WTC11 (cell line): ENCODE measurements at regions not wholly inside any gene's neighbourhood (a gene's known extent, or its start where the extent isn't known, plus 50 kb on each side); places are given as distances from the start of the nearest gene placed in this dataset.
"Not testable (repeated sequence)": the region's sequence is repeated elsewhere in the genome, so short reads cannot be mapped to it uniquely, and the experiment has no call there.

Experiments
- ATAC-seq: fragments of 200-7000 bp; cut with Tn5 transposase; 2 replicates; pipeline ENCODE4 v1.10.0; 2021; ENCODE audit warnings: mild to moderate bottlenecking, moderate library complexity
- CTCF ChIA-PET: fragments of 300-600 bp; sonication (Branson Sonifier 250); formaldehyde crosslinking; loops from one replicate; lab custom pipeline; 2021; ENCODE audit warnings: antibody characterized with exemption; lab: Charles Lee
- POLR2A ChIA-PET: fragments of 350-600 bp; sonication (Branson Sonifier 250); formaldehyde crosslinking; loops from one replicate; lab custom pipeline; 2021; ENCODE audit warnings: antibody characterized with exemption; lab: Charles Lee
- DNase-seq: peaks from one replicate; pipeline ENCODE4 v3.0.0; 2021; ENCODE audit warnings: low spot score
- H3K27ac Mint-ChIP-seq: 2 replicates; pipeline ENCODE4 v1.8.0; 2021; ENCODE audit warnings: mixed read lengths
- H3K27me3 Mint-ChIP-seq: 2 replicates; pipeline ENCODE4 v1.8.0; 2021; ENCODE audit warnings: low read depth, mild to moderate bottlenecking, moderate library complexity, mixed read lengths
- H3K36me3 Mint-ChIP-seq: 2 replicates; pipeline ENCODE4 v1.8.0; 2021; ENCODE audit warnings: mixed read lengths
- H3K4me1 Mint-ChIP-seq: 2 replicates; pipeline ENCODE4 v1.8.0; 2022; ENCODE audit warnings: mixed read lengths
- H3K4me3 Mint-ChIP-seq: 2 replicates; pipeline ENCODE4 v1.8.0; 2021; ENCODE audit warnings: mild to moderate bottlenecking, moderate library complexity, mixed read lengths
- H3K9me3 Mint-ChIP-seq: 2 replicates; pipeline ENCODE4 v1.8.0; 2021; ENCODE audit warnings: mixed read lengths
- AFF4 ChIP-seq: sonication (generic); formaldehyde crosslinking; IDR thresholded peaks from 2 replicates; pipeline ENCODE4 v1.8.1; 2023; ENCODE audit warnings: mild to moderate bottlenecking, missing genetic modification reagents, borderline replicate concordance
- AR ChIP-seq: fragments of 250-450 bp; sonication (Bioruptor Pico); IDR thresholded peaks from 2 replicates; pipeline ENCODE4 v1.9.0; 2021; ENCODE audit warnings: mild to moderate bottlenecking
- ATF6 ChIP-seq: sonication (generic); formaldehyde crosslinking; IDR thresholded peaks from 2 replicates; pipeline ENCODE4 v1.8.1; 2023; ENCODE audit warnings: mild to moderate bottlenecking, missing genetic modification reagents
- CREB1 ChIP-seq: sonication (generic); formaldehyde crosslinking; IDR thresholded peaks from 2 replicates; pipeline ENCODE4 v1.8.0; 2023; ENCODE audit warnings: mild to moderate bottlenecking, missing genetic modification reagents
- FOXJ3 ChIP-seq: sonication (generic); formaldehyde crosslinking; IDR thresholded peaks from 2 replicates; pipeline ENCODE4 v1.9.0; 2021; ENCODE audit warnings: missing genetic modification reagents, mild to moderate bottlenecking, borderline replicate concordance
- IRF1 ChIP-seq: sonication (generic); formaldehyde crosslinking; IDR thresholded peaks from 2 replicates; pipeline ENCODE4 v1.8.0; 2023; ENCODE audit warnings: missing genetic modification reagents
- NFYB ChIP-seq: sonication (generic); formaldehyde crosslinking; conservative IDR thresholded peaks from 2 replicates; pipeline ENCODE4 v1.8.0; 2022; ENCODE audit warnings: low read depth, missing genetic modification reagents
- NR3C1 ChIP-seq: sonication (generic); formaldehyde crosslinking; conservative IDR thresholded peaks from 2 replicates; pipeline ENCODE4 v1.8.1; 2023; ENCODE audit warnings: low read depth, mild to moderate bottlenecking, missing genetic modification reagents
- SMAD3 ChIP-seq: sonication (generic); formaldehyde crosslinking; IDR thresholded peaks from 2 replicates; pipeline ENCODE4 v1.8.0; 2022; ENCODE audit warnings: missing genetic modification reagents, mild to moderate bottlenecking, borderline replicate concordance
- TCF7 ChIP-seq: sonication (generic); formaldehyde crosslinking; IDR thresholded peaks from 2 replicates; pipeline ENCODE4 v1.8.0; 2022; ENCODE audit warnings: mild to moderate bottlenecking, low read depth, missing genetic modification reagents, moderate library complexity
- TEAD4 ChIP-seq: sonication (generic); formaldehyde crosslinking; IDR thresholded peaks from 2 replicates; pipeline ENCODE4 v1.8.0; 2022; ENCODE audit warnings: mild to moderate bottlenecking, missing genetic modification reagents
- USF2 ChIP-seq: sonication (generic); formaldehyde crosslinking; IDR thresholded peaks from 2 replicates; pipeline ENCODE4 v1.8.1; 2023; ENCODE audit warnings: mild to moderate bottlenecking, missing genetic modification reagents, moderate library complexity
- ZNF671 ChIP-seq: fragments of 250-450 bp; sonication (Bioruptor Pico); IDR thresholded peaks from 2 replicates; pipeline ENCODE4 v1.8.0; 2021; ENCODE audit warnings: mild to moderate bottlenecking

GRCh38 chr2:89829828-89830227 lies 1138.4 kb downstream of the RPIA start (continued):
- no peak for TF ChIP-seq TCF7
- TF ChIP-seq CREB1 (CRISPR knock-in tag), result no peak

GRCh38 chr2:89830341-89831218 lies 1139.1 kb downstream of the RPIA start:
- H3K4me3 Mint-ChIP-seq, POLR2A ChIA-PET, H3K27ac Mint-ChIP-seq, CTCF ChIA-PET, H3K4me1 Mint-ChIP-seq, H3K36me3 Mint-ChIP-seq, H3K9me3 Mint-ChIP-seq, DNase-seq: not testable (repeated sequence)
- H3K27me3 Mint-ChIP-seq, result peaks cover 27% of the 10 kb centered on the region
- peak; percentile 24 for ATAC-seq

- ChIA-PET POLR2A (no interaction called here), CTCF (no interaction called here)
- peaks cover 18% of the 10 kb centered on the region; the same call in 1 of the 2 replicates for H3K36me3 Mint-ChIP-seq
- TF ChIP-seq ZNF671, result no peak
- TF ChIP-seq IRF1 (CRISPR knock-in tag), result no peak
- no peak for TF ChIP-seq ATF6 (CRISPR knock-in tag)
- no peak for TF ChIP-seq NFYB (CRISPR knock-in tag)
- TF ChIP-seq SMAD3, result no peak
- no peak for TF ChIP-seq FOXJ3 (CRISPR knock-in tag)
- TF ChIP-seq AR, result no peak
- TF ChIP-seq AFF4 (CRISPR knock-in tag), result no peak
- TF ChIP-seq NR3C1 (CRISPR knock-in tag), result no peak
- no peak for TF ChIP-seq USF2 (CRISPR knock-in tag)
- no peak for TF ChIP-seq TEAD4 (CRISPR knock-in tag)
- ATAC-seq (no peak), DNase-seq (no peak)
- H3K27me3 Mint-ChIP-seq, result peaks cover 38% of the 10 kb centered on the region
- H3K9me3 Mint-ChIP-seq, result peaks cover 17% of the 10 kb centered on the region
- no peaks in the 10 kb centered on the region for H3K4me1 Mint-ChIP-seq
- no peak overlapping the region for H3K27ac Mint-ChIP-seq
- no peak overlapping the region for H3K4me3 Mint-ChIP-seq
Measured at GRCh38 chr2:89831641-89832498, 1140.4 kb downstream of the RPIA start.
